SK-N-SH (cell line): ENCODE measurements at regions not wholly inside any gene's neighbourhood (a gene's known extent, or its start where the extent isn't known, plus 50 kb on each side); places are given as distances from the start of the nearest gene placed in this dataset.

Experiments used
- CHD2 ChIP-seq: fragments of 150-350 bp; IDR thresholded peaks from 2 replicates; pipeline ENCODE4 v1.6.1; 2018; ENCODE audit warnings: low read length; ENCODE audit not compliant: partially characterized antibody
- CTCF ChIP-seq: fragments of 200-600 bp; sonication (generic); IDR thresholded peaks from 2 replicates; pipeline ENCODE4 v1.6.1; 2017; ENCODE audit warnings: antibody characterized with exemption, mild to moderate bottlenecking, moderate library complexity
- ELF1 ChIP-seq: IDR thresholded peaks from 2 replicates; pipeline ENCODE4 v1.4.0; 2012
- EZH2phosphoT487 ChIP-seq: fragments of 200-600 bp; sonication (generic); IDR thresholded peaks from 2 replicates; pipeline ENCODE4 v1.6.1; 2017; ENCODE audit warnings: low read depth, mixed run types, mild to moderate bottlenecking, antibody characterized with exemption, moderate library complexity, borderline replicate concordance
- FOXM1 ChIP-seq: IDR thresholded peaks from 2 replicates; pipeline ENCODE4 v1.4.0; 2012; ENCODE audit warnings: low read depth, mild to moderate bottlenecking
- GABPA ChIP-seq: IDR thresholded peaks from 2 replicates; pipeline ENCODE4 v1.4.0; 2012; ENCODE audit warnings: low read depth, mild to moderate bottlenecking
- JUND ChIP-seq: IDR thresholded peaks from 2 replicates; pipeline ENCODE4 v1.4.0; 2012
- MAX ChIP-seq: IDR thresholded peaks from 2 replicates; pipeline ENCODE4 v1.4.0; 2012; ENCODE audit warnings: low read depth
- MEF2A ChIP-seq: IDR thresholded peaks from 2 replicates; pipeline ENCODE4 v1.4.0; 2012; ENCODE audit warnings: low read depth, borderline replicate concordance
- MXI1 ChIP-seq: IDR thresholded peaks from 2 replicates; pipeline ENCODE4 v1.6.1; 2012; ENCODE audit warnings: mild to moderate bottlenecking, low read depth, low read length, improper control_type of control experiment
- POLR2AphosphoS5 ChIP-seq: IDR thresholded peaks from 2 replicates; pipeline ENCODE4 v1.6.1; 2012; ENCODE audit warnings: low read depth, low read length
- SIN3A ChIP-seq: IDR thresholded peaks from 2 replicates; pipeline ENCODE4 v1.6.1; 2012; ENCODE audit warnings: low read depth, mild to moderate bottlenecking, low read length, moderate library complexity, borderline replicate concordance
- SMC3 ChIP-seq: IDR thresholded peaks from 2 replicates; pipeline ENCODE4 v1.6.1; 2012; ENCODE audit warnings: low read depth, low read length, improper control_type of control experiment
- YY1 ChIP-seq: IDR thresholded peaks from 2 replicates; pipeline ENCODE4 v1.4.0; 2012; ENCODE audit warnings: low read depth, mild to moderate bottlenecking

DNA sequence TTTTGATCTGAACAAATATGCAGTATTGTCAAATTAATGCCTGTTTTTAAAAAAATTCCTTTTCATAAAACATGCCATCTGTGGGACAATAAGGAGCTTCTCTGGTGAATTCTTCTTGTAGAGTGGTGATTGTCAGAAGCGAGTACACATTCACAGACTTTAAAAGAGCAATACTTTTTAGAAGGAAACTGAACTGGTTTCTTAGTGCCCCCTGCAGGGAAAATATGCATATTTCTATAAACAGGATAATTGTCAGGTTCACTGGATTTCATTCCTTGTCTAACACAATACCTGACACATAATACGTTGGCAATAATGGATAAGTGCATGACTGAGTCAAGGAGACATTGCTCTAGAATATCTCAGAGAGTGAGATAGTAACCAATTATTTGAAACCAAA lies 133.7 kb downstream of the KIF4B start:
- TF ChIP-seq CTCF, result peak; percentile 56
- TF ChIP-seq SMC3, result peak; percentile 12; the same call in 1 of the 2 replicates
- TF ChIP-seq SIN3A, result no peak
- TF ChIP-seq YY1, result no peak
- TF ChIP-seq ELF1, result no peak
- no peak for TF ChIP-seq CHD2
- TF ChIP-seq MXI1, result no peak
- no peak for TF ChIP-seq MAX
- TF ChIP-seq JUND, result no peak
- no peak for TF ChIP-seq MEF2A
- TF ChIP-seq GABPA, result no peak
- no peak for TF ChIP-seq FOXM1
- no peak for TF ChIP-seq POLR2AphosphoS5
- TF ChIP-seq EZH2phosphoT487, result no peak
